ENCODE measurements at regions not wholly inside any gene's neighbourhood (a gene's known extent, or its start where the extent isn't known, plus 50 kb on each side); places are given as distances from the start of the nearest gene placed in this dataset.

DNA sequence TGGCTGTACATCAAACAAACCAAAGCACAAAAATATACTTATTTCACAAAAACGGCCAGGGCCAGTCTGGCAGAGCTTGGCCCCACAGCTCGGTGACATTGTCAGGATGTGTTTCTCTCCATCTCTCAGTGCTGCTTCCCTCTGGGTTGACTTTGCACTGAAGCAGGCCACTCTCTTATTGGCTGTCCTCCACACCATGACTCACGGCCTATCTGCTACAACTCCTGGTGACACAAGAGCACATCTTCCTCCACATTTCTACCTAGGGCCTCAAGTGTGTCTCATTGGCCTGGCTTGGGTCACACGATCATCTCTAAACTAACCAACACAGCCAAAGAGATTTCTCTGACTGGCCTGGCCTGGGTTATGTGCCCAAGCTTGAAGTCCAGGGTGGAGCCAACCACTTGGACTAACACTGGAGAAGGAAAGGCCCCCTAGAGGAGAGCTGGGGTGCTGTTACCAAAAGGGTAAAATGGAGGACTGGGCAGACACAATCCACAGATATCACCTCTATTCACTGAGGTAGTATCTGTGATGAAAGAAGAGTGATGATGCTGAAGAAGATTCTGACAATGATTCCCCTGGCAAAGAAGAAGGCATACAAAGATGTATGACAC is 159.8 kb upstream of the TSHZ2 start:
- Histone ChIP-seq H3K4me3 (no peak overlapping the region), H3K27me3 (no peaks in the 10 kb centered on the region), H3K36me3 (no peaks in the 10 kb centered on the region), H3K4me1 (no peaks in the 10 kb centered on the region), H3K9me3 (no peaks in the 10 kb centered on the region), H3K27ac (no peak overlapping the region)
- TF ChIP-seq, protein P1, sequence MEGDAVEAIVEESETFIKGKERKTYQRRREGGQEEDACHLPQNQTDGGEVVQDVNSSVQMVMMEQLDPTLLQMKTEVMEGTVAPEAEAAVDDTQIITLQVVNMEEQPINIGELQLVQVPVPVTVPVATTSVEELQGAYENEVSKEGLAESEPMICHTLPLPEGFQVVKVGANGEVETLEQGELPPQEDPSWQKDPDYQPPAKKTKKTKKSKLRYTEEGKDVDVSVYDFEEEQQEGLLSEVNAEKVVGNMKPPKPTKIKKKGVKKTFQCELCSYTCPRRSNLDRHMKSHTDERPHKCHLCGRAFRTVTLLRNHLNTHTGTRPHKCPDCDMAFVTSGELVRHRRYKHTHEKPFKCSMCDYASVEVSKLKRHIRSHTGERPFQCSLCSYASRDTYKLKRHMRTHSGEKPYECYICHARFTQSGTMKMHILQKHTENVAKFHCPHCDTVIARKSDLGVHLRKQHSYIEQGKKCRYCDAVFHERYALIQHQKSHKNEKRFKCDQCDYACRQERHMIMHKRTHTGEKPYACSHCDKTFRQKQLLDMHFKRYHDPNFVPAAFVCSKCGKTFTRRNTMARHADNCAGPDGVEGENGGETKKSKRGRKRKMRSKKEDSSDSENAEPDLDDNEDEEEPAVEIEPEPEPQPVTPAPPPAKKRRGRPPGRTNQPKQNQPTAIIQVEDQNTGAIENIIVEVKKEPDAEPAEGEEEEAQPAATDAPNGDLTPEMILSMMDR (IDR thresholded peaks at IDR 0.05): no peak
- intact Hi-C loops (cut with DNase I): loop anchor here (10.0 kb wide), 1 partner anchor 62 kb away; no protein-coding TSS in a partner anchor
- no peak for DNase-seq (ENCODE audit: low spot score in 2 of 2)

DNA sequence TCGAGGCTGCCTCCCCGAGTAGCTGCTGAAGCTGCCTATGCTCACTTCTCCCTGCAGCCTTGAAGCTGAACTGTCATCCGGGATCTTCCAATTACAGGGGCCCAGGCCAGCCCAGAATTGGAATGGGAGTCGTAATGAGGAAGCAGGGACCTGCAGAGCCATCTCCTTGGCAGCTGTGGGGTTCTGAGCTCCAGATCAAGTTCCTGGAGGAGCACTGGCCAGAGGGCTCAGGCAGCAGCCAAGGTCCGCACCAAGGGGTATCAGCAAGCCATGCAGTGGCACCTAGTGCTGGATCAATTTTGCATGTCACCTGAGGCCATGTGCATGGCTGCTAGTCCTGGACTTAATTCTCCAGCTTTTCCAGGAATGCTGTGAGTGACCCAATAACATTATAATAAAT is 163.2 kb upstream of the TSHZ2 start:
- intact Hi-C loops (cut with DNase I): no loop called here

DNA sequence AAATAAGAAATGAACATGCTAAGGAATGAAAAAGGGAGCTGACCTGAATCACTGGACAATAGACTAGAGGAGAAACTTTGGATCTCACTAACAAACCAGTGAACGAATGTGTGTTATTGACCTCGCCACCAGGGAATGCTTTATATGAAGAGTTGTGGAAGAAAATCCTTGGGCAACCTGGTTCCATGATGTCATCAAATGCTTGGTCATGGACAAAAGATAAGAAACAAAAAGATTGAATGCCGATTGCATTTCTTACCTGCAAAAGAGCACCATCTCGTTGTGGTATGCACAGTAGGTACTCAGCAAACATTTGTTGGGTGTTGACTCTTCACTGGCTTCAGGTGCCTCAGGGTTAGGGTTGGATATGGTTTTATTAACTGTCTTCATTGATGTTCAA is 165.2 kb upstream of the TSHZ2 start:
- H3K4me3 ChIP-seq: no peak overlapping the region
- DNase-seq (ENCODE audit: low spot score in 2 of 2): no peak
- H3K27me3 ChIP-seq: no peaks in the 10 kb centered on the region
- intact Hi-C loops (cut with DNase I): no loop called here
- TF ChIP-seq, protein P1 (IDR thresholded peaks at IDR 0.05): no peak
- H3K36me3 ChIP-seq: no peaks in the 10 kb centered on the region
- no peaks in the 10 kb centered on the region for H3K4me1 ChIP-seq
- no peaks in the 10 kb centered on the region for H3K9me3 ChIP-seq
- no peak overlapping the region for H3K27ac ChIP-seq

More for the DNA sequence above, 163.2 kb upstream of the TSHZ2 start:
- Histone ChIP-seq H3K4me3 (no peak overlapping the region), H3K27ac (no peak overlapping the region), H3K9me3 (no peaks in the 10 kb centered on the region), H3K36me3 (no peaks in the 10 kb centered on the region), H3K4me1 (no peaks in the 10 kb centered on the region), H3K27me3 (no peaks in the 10 kb centered on the region)
- DNase-seq (ENCODE audit: low spot score in 2 of 2): no peak
- TF ChIP-seq, protein P1 (IDR thresholded peaks at IDR 0.05): no peak

DNA sequence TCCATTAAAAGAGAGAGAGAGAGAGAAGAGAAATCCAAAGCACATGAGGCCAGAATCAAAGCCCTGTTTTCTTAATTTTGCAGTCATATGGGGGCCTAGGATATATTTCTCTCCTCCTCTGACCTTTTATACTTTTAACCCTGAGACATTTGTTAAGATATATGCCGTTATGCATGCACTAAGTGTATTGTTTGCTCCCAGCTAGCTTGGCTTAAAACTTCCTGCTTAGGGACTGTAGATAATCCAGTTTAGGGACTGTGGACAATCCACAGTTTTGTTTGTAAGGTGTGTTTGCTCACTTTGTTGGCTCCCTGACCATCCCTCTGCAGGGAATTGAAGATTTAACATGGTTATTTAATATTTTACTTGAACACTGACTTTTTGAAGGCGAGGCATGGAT is 166.3 kb upstream of the TSHZ2 start:
- Histone ChIP-seq H3K36me3 (no peaks in the 10 kb centered on the region), H3K4me1 (no peaks in the 10 kb centered on the region), H3K27me3 (no peaks in the 10 kb centered on the region), H3K9me3 (no peaks in the 10 kb centered on the region), H3K27ac (no peak overlapping the region), H3K4me3 (no peak overlapping the region)
- TF ChIP-seq, protein P1 (IDR thresholded peaks at IDR 0.05): no peak
- no peak for DNase-seq (ENCODE audit: low spot score in 2 of 2)
- intact Hi-C loops (cut with DNase I): no loop called here

DNA sequence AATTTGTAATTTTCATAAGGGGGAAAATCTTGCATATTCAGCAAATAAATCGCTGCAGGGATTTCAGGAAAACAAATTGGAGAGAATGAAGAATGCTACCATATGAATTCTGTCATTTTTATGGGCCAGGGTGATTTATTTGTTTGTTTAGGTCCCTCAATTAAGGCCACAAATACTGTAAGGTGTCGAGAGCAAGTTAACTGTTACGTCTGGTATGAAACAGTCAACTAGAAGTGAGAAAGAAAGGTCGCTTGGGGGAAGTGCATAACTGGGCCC is 166.9 kb upstream of the TSHZ2 start:
- H3K36me3 ChIP-seq: no peaks in the 10 kb centered on the region
- TF ChIP-seq, protein P1 (IDR thresholded peaks at IDR 0.05): no peak
- H3K27ac ChIP-seq: no peak overlapping the region
- no peak for DNase-seq (ENCODE audit: low spot score in 2 of 2)
- no peaks in the 10 kb centered on the region for H3K4me1 ChIP-seq
- no peak overlapping the region for H3K4me3 ChIP-seq
- H3K27me3 ChIP-seq: no peaks in the 10 kb centered on the region
- no peaks in the 10 kb centered on the region for H3K9me3 ChIP-seq
- intact Hi-C loops (cut with DNase I): no loop called here

Measured in ascending aorta (tissue), 2 donors.